KOPT-K1 (cell line): ENCODE measurements at regions not wholly inside any gene's neighbourhood (a gene's known extent, or its start where the extent isn't known, plus 50 kb on each side); places are given as distances from the start of the nearest gene placed in this dataset.

Source experiments
- H3K27ac ChIP-seq: fragments of 200-600 bp; sonication (generic); 2 replicates; pipeline ENCODE4 v1.5.1; 2016; ENCODE audit warnings: antibody characterized with exemption, mild to moderate bottlenecking, low read depth, low read length; ENCODE audit not compliant: poor library complexity, severe bottlenecking
- H3K36me3 ChIP-seq: fragments of 200-600 bp; sonication (generic); 2 replicates; pipeline ENCODE4 v1.5.1; 2017; ENCODE audit warnings: antibody characterized with exemption, mild to moderate bottlenecking, low read length, moderate library complexity; ENCODE audit not compliant: insufficient read depth
- H3K9me3 ChIP-seq: fragments of 200-600 bp; sonication (generic); 2 replicates; pipeline ENCODE4 v1.5.1; 2017; ENCODE audit warnings: antibody characterized with exemption, low read length, mild to moderate bottlenecking; ENCODE audit not compliant: insufficient read depth, poor library complexity, severe bottlenecking

DNA sequence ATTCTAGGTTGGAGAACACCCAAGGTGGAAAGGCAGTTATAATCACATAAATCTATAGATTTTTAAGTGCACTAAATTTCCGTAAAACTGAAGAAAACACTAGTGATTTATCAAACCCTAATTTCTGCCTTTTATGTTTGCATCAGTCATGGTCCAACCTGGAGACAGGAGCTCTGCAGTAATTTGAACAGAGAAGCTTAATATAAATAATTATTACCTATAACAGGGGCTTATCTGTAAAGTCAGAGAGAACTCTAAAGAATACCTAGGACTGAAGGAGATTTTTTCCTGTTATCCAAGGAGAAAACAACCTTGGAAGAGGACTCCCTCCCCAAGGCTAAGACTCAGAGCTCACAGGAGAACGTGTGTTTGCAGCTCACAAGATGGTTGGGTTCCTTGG, 95.1 kb downstream of the MPP7 start:
- Histone ChIP-seq H3K36me3 (no peaks in the 10 kb centered on the region), H3K9me3 (no peaks in the 10 kb centered on the region), H3K27ac (no peak overlapping the region)

DNA sequence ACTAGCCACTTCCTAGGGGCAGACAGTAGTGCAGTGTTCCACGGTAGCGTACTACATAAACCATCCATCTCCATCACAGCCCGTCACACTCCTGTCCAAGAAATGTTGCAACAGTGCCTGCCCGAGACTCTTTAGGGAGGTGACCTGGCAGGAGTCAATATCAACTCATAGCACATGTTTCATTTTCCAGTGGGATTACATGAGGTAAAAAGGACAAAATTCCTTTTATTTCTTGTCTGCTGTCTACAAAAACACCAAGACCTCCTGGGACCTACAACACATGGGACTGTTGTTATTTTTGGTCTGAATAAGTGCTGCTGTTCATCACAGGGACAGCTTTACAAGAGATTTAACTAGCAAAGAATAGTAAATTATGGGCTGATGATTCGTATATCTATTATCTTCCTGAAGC, 99.9 kb downstream of the MPP7 start:
- no peaks in the 10 kb centered on the region for H3K36me3 ChIP-seq
- H3K27ac ChIP-seq: no peak overlapping the region
- no peaks in the 10 kb centered on the region for H3K9me3 ChIP-seq

DNA sequence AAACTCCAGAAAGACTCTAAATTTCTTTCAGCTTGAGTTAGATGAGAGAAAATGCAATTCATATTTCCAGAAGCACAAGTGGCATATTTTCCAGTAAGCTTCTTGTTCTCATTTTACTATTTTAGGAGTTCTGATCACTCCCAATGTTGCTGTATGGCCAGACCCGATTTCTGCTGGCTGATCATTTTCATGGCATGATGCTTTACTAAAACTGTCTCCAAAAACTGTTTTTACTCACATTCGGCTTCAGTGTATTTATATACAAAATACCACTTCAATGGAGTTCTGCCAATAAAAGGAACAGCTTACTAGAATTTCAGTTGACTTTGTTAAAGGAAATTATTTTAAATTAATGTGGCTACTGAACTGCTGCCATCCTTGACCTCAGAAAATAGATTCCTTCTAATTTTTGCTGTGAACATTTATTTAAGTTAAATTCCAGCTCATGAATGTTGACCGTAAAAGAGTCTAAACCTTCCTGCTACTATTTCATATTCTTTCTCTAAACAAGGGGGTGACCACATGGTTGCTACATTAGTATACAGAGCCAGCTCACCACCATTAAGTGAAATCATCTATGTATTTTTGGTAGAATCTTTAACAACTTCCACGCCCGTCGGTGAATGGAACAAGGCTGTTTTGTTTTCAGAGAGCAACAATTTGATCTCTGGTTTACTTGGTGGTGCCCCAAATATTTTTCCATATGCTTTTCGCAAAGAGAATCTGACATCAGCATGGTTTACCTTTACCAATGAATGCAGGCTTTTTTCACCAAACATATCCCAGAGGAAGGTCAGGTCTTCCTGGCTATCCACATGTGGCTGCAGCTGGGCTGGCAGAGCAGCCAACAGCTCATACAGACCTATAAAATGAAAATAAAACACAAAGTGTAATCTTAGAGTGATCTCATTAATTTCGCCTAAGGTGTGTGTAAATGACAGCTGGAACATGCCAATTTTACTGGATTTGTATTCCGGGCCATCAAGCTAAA, 101.2 kb downstream of the MPP7 start:
- no peak overlapping the region for H3K27ac ChIP-seq

DNA sequence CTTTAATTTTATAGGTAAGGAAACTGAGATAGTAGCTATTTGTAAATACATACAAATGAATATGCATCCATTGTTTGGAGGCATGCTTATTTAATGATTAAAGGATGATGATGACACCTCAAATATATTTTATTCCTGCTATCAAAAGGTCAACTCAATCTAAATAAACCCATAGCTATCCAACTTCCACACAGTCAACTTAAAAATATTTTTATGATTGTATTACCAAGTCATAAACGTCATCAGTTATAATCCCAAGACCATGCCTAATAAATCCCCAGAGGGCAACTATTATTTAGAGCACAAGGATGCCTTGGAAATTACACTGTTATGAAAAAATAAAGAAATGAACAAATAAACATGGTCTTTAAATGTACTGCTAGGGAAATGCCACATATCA, 102.1 kb downstream of the MPP7 start:
- no peak overlapping the region for H3K27ac ChIP-seq
- no peaks in the 10 kb centered on the region for H3K36me3 ChIP-seq
- H3K9me3 ChIP-seq: no peaks in the 10 kb centered on the region

More for the DNA sequence above, 101.2 kb downstream of the MPP7 start:
- no peaks in the 10 kb centered on the region for H3K36me3 ChIP-seq
- no peaks in the 10 kb centered on the region for H3K9me3 ChIP-seq

DNA sequence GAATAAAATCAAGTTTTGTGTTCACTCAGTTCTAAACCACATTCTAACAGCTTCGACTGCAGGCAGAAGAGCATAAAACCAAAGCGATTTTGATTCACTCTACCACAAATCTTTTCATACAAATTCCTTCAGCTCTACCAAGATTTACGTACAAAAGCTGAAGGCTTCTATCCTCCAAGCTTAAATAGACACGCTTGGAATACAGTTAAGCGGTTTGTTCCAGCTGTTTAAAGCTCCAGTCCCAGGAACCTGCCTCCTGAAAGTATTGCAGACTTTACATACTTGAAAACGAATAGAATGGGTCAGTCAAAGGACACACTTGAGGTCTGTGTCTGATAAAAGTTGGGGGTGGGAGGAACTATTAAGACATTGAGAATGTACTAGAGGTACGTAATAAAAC, 102.9 kb downstream of the MPP7 start:
- H3K36me3 ChIP-seq: no peaks in the 10 kb centered on the region
- H3K9me3 ChIP-seq: no peaks in the 10 kb centered on the region
- no peak overlapping the region for H3K27ac ChIP-seq

DNA sequence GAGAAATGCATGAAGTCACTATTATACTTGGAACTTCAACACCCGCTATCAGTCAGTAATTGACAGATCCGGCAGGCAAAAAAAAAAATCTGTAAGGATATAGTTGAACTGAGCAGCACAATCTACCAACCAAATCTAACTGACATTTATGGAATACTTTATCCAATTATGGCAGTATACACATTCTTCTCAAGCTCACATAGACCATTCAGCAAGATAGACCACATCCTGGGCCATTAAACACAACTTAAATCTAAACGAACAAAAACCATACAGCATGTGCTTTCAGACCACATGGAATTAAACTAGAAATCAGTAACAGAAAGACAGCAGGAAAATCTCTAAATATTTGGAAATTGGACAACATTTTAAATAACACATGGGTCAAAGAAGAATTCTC, 112.7 kb downstream of the MPP7 start:
- Histone ChIP-seq H3K36me3 (no peaks in the 10 kb centered on the region), H3K27ac (no peak overlapping the region), H3K9me3 (no peaks in the 10 kb centered on the region)

DNA sequence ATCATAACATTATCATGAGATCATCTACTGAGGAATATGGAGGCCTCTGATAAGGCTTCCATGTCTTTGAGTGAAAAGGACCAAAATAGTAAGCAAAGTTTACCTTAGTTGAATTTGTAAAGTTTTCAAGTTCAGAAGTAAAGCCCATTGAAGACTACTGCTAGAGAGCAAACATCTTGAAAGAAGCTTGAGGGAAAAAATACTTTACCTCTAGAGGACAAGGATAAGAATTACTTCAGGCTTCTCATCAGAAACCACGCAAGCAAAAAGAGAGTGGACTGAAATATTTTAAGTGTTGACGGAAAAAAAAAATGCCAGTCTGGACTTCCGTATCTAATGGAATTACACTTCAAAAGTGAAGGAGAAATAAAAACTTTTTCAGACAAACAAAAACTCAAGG, 114.3 kb downstream of the MPP7 start:
- no peaks in the 10 kb centered on the region for H3K36me3 ChIP-seq
- H3K27ac ChIP-seq: no peak overlapping the region
- no peaks in the 10 kb centered on the region for H3K9me3 ChIP-seq

DNA sequence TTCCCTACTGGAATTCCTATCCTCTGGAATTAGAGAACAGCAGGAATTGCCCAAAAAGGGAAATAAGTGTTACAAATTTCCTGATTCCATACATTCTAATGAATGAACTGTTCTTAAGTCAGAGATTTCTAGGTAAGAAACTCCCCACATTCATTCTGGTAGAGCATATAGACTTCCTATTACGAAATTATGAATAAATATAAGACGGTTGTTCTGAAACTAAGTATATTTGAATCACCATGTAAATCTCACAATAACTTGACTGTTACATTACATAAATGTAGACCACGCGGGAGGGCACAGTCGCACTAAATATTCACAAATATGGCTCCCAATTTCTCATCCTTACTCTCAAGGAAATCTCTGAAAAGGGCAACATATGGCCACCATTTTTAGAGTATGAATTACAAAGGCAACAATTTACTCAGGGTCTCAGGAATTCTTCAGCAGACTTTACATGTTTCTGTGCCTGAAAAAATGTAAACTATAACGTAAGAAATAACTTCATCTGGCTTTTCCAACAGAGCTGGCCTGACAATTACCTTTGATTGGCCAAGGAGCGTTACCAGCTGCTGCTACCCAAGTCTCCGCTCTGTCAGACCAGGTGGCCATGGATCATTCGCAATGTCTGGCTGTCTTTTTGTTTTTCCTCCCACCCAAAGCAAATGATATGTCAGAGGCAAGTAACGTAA, 115.8 kb downstream of the MPP7 start:
- no peak overlapping the region for H3K27ac ChIP-seq
- no peaks in the 10 kb centered on the region for H3K36me3 ChIP-seq
- H3K9me3 ChIP-seq: no peaks in the 10 kb centered on the region

DNA sequence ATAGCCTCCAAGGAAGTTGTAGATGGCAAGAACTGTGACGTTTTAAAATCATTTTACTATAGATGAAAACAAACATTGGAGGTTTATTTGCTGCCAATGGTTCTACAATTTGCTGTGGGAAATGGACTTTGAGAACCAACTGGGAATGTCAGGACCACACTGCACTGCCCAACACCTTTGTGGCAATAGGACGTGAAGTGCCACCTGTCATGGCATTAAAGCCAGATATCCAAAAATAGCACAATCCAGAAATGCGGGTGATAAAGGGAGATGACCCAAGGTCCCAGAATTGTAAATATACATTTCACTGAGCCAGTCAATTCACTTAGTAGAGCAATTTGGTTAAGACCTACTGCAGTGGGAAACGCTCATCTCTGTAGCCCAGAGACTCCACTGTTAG, 116.4 kb downstream of the MPP7 start:
- no peaks in the 10 kb centered on the region for H3K36me3 ChIP-seq
- H3K27ac ChIP-seq: no peak overlapping the region
- no peaks in the 10 kb centered on the region for H3K9me3 ChIP-seq

DNA sequence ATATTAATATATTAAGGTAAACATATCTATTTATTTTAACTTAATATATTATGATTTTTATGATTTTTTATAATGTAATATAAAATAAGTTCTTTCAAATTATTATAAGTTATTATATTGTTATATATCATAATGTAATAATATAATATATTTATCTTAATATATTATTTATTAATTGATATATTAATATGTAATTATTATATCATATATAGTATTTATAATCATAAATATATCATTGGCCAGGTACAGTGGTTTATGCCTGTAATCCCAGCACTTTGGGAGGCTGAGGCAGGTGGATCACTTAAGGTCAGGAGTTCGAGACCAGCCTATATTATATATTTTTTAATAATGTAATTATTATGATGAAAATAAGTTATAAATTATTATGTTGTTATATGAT, 118.1 kb downstream of the MPP7 start:
- H3K9me3 ChIP-seq: no peaks in the 10 kb centered on the region
- H3K36me3 ChIP-seq: no peaks in the 10 kb centered on the region
- H3K27ac ChIP-seq: no peak overlapping the region

DNA sequence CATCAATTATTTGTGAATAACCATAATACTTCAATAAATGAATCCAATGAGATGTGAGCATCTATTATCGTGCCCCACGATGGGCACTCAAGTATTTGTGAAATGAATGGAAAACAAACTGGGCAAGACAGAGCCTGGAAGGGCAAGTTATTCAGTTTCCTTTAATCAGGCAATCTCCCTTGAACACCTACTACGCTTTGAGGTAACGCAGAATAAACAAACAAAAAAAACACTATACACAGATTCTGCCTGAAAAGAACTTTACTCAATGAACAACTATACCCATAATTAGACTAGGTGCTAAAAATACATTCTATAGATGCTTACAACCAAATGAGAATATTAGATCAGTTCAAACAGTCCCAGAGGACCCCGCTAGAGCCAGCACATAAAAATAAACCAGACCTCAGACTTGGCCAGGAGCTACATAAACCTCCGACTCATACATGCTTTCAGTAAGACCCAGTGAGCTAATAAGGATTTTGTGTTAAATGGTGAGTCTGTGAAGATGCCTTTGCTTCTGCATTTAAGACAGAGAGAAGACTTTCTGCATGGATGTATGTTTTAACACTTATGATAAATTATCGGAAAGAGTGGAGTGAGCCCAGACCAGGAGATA, 121.3 kb downstream of the MPP7 start:
- Histone ChIP-seq H3K9me3 (no peaks in the 10 kb centered on the region), H3K27ac (no peak overlapping the region), H3K36me3 (no peaks in the 10 kb centered on the region)

DNA sequence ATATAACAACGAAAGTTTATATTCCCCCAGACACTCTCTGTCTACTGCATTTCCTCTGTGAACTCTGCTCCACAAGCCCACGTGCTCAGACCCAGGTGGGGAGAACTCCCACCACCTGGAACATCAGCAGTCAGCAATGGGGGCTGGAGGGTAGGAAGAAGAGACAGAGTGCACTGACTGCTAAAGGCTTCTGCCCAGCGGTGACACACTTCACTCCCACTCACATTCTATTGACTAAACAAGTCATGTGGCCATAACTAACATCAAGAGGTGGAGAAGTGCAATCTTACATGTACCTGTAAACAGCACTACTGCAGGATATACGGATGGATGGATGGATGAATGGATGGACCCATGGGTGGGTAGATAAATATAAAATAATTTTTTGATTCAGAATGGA, 122.2 kb downstream of the MPP7 start:
- Histone ChIP-seq H3K9me3 (no peaks in the 10 kb centered on the region), H3K36me3 (no peaks in the 10 kb centered on the region), H3K27ac (no peak overlapping the region)

DNA sequence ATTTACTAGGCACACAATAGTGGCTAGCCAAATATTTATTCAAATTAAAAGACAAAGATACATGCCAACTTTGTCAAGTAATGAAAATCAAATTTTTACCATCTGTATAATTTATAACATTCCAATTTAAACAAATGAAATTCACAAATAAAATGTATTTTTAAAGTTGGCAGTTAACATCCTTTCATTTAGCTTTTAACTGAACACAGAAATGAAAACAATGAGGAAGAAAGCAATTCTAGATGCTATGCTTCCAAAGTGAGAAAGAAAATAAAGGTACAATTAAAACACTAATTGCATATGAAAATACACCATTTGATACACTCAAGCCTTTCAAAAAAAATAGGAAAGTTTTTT, 123.1 kb downstream of the MPP7 start:
- no peaks in the 10 kb centered on the region for H3K36me3 ChIP-seq
- no peak overlapping the region for H3K27ac ChIP-seq
- no peaks in the 10 kb centered on the region for H3K9me3 ChIP-seq

DNA sequence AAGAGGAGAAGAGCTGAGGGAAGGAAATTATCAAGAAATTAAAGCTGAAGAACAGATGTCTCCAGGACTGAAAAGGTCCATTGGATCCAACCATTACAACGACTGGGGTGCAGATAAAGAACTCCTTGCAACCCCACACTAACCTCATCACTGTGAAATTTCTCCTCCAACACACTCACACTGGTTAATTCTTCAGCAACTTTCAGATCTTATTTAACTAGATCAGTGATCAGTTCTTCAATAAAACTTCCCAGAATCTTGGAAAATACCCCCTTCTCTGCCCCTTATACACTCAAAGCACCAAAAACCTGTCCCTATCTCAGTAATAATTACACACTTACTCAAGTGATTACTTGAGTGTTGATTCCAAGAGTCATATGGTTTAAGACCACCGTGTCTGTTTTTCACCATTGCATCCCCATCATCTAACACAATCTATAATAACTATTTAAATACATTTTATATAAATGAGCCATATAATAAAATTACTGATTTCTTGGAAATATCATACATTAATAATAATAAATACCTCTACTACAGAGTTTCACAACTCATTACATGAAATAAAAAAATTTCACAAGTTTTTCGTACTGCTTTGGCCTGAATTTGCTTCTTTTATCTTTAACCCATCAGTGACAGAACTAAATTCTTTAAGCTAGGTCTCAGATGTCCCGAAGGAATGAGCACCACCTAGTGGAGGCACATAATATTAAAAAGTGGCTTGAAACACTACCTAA, 123.7 kb downstream of the MPP7 start:
- Histone ChIP-seq H3K27ac (no peak overlapping the region), H3K36me3 (no peaks in the 10 kb centered on the region), H3K9me3 (no peaks in the 10 kb centered on the region)
